Stomach (tissue), 4 donors: ENCODE measurements at regions not wholly inside any gene's neighbourhood (a gene's known extent, or its start where the extent isn't known, plus 50 kb on each side); places are given as distances from the start of the nearest gene placed in this dataset.

Experiments used
- EP300 ChIP-seq: sonication (generic); formaldehyde crosslinking; IDR thresholded peaks from one replicate; pipeline ENCODE4 v1.6.1; 2017; ENCODE audit warnings: antibody characterized with exemption
- POLR2A ChIP-seq, 4 donors: fragments of 450-650 bp; IDR thresholded peaks; one replicate each; pipeline ENCODE4 v1.6.1; 2016; ENCODE audit warnings: antibody characterized with exemption in 4 of 4, control low read depth in 2 of 4, mild to moderate bottlenecking in 1 of 4, moderate library complexity in 1 of 4
- POLR2AphosphoS5 ChIP-seq, 3 donors: sonication (generic); formaldehyde crosslinking; IDR thresholded peaks; one replicate each; pipeline ENCODE4 v1.6.1; 2016; ENCODE audit warnings: antibody characterized with exemption in 3 of 3
- TF ChIP-seq, protein P1 (sequence below), 7 experiments: fragments of 450-650 bp in 4 of 7; fragments of 200-600 bp in 3 of 7; sonication (generic) in 3 of 7; IDR thresholded peaks; one replicate each; pipeline ENCODE4 v1.5.1; 2016 to 2019; ENCODE audit warnings: antibody characterized with exemption in 7 of 7, control low read depth in 2 of 7, mild to moderate bottlenecking in 1 of 7

DNA sequence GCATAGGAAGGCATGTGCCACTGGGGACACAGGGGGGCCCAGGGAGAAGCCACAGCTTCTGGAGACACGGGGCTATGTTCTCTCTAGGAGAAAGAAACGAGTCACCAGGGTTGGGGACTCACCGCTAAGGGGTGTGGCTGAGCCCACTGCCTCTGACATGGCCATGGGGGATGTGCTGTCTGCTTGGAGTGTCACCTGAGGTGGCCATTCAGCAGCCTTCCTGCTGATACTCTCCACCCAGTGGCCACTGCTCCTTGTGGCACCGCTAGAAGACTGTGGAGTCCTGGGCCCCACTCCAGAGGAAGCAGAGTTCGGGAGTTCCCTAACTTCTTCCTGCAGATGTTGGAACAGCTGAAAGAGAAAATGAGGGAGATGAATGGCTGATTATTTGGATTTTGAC lies 91.2 kb upstream of the SLC45A1 start:
- no peak for TF ChIP-seq POLR2A (IDR thresholded peaks at IDR 0.05)
- TF ChIP-seq, protein P1, sequence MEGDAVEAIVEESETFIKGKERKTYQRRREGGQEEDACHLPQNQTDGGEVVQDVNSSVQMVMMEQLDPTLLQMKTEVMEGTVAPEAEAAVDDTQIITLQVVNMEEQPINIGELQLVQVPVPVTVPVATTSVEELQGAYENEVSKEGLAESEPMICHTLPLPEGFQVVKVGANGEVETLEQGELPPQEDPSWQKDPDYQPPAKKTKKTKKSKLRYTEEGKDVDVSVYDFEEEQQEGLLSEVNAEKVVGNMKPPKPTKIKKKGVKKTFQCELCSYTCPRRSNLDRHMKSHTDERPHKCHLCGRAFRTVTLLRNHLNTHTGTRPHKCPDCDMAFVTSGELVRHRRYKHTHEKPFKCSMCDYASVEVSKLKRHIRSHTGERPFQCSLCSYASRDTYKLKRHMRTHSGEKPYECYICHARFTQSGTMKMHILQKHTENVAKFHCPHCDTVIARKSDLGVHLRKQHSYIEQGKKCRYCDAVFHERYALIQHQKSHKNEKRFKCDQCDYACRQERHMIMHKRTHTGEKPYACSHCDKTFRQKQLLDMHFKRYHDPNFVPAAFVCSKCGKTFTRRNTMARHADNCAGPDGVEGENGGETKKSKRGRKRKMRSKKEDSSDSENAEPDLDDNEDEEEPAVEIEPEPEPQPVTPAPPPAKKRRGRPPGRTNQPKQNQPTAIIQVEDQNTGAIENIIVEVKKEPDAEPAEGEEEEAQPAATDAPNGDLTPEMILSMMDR (IDR thresholded peaks at IDR 0.05), result no peak
- TF ChIP-seq POLR2AphosphoS5 (IDR thresholded peaks at IDR 0.05), result no peak
- TF ChIP-seq EP300, result no peak
